ENCODE measurements at regions not wholly inside any gene's neighbourhood (a gene's known extent, or its start where the extent isn't known, plus 50 kb on each side); places are given as distances from the start of the nearest gene placed in this dataset.
"Not testable (repeated sequence)": the region's sequence is repeated elsewhere in the genome, so short reads cannot be mapped to it uniquely, and the experiment has no call there.

GRCh38 chr14:105685003-105685402 lies 158.6 kb downstream of the TMEM121 start:
- no peak overlapping the region for H3K4me3 ChIP-seq
- WGBS, 4 donors: 79 to 94% (median 88%) methylated on average over 2 of the region's 2 CpGs
- no peak for ATAC-seq

GRCh38 chr14:105685605-105686004 lies 159.2 kb downstream of the TMEM121 start:
- H3K27ac ChIP-seq, H3K9me3 ChIP-seq, ATAC-seq, H3K4me1 ChIP-seq, H3K4me3 ChIP-seq, H3K36me3 ChIP-seq, DNase-seq, H3K27me3 ChIP-seq: not testable (repeated sequence)
- intact Hi-C loops (cut with DNase I): loop anchor here in 7 of 10 donors (5.0 to 10.0 kb wide), 2 partner anchors 118 to 121 kb away; no protein-coding TSS in a partner anchor
- 54 to 76% methylated on average over 5 of the region's 8 CpGs; no CpG with 5 or more reads in 2 of the 4 donors for WGBS, 4 donors

More at GRCh38 chr14:105685003-105685402, 158.6 kb downstream of the TMEM121 start:
- no peak for DNase-seq
- no peaks in the 10 kb centered on the region for H3K36me3 ChIP-seq
- no peak for TF ChIP-seq CTCF (IDR thresholded peaks at IDR 0.05)
- no peak for TF ChIP-seq POLR2A (IDR thresholded peaks at IDR 0.05)
- no peaks in the 10 kb centered on the region for H3K4me1 ChIP-seq
- H3K27ac ChIP-seq: no peak overlapping the region
- H3K27me3 ChIP-seq: no peaks in the 10 kb centered on the region
- H3K9me3 ChIP-seq: no peaks in the 10 kb centered on the region
- intact Hi-C loops (cut with DNase I): loop anchor here in 7 of 10 donors (5.0 to 10.0 kb wide), 2 partner anchors 118 to 120 kb away; no protein-coding TSS in a partner anchor

GRCh38 chr14:105686050-105686449 lies 159.7 kb downstream of the TMEM121 start:
- H3K27ac ChIP-seq, H3K4me1 ChIP-seq, DNase-seq, H3K36me3 ChIP-seq, ATAC-seq, H3K27me3 ChIP-seq, H3K9me3 ChIP-seq, H3K4me3 ChIP-seq: not testable (repeated sequence)
- intact Hi-C loops (cut with DNase I): loop anchor here in 7 of 10 donors (5.0 to 10.0 kb wide), 2 partner anchors 119 to 121 kb away; no protein-coding TSS in a partner anchor
- WGBS, 4 donors: no CpG with 5 or more reads among the region's 7 CpGs

- not testable (repeated sequence) for ATAC-seq, DNase-seq, H3K27ac ChIP-seq, H3K36me3 ChIP-seq, H3K27me3 ChIP-seq, H3K4me3 ChIP-seq, H3K9me3 ChIP-seq, H3K4me1 ChIP-seq
- WGBS, 4 donors: 89 to 94% (median 91%) methylated on average over 14 to 25 of the region's 34 CpGs
- intact Hi-C loops (cut with DNase I): loop anchor here in 7 of 10 donors (5.0 to 10.0 kb wide), 2 partner anchors 119 to 122 kb away; no protein-coding TSS in a partner anchor
Observed at GRCh38 chr14:105686462-105687170, 160.2 kb downstream of the TMEM121 start.

GRCh38 chr14:105687171-105688022 lies 161.0 kb downstream of the TMEM121 start:
- H3K4me3 ChIP-seq, H3K27ac ChIP-seq, ATAC-seq, H3K4me1 ChIP-seq, H3K36me3 ChIP-seq, H3K9me3 ChIP-seq, DNase-seq, H3K27me3 ChIP-seq: not testable (repeated sequence)
- intact Hi-C loops (cut with DNase I): loop anchor here in 7 of 10 donors (5.0 to 10.0 kb wide), 2 partner anchors 120 to 123 kb away; no protein-coding TSS in a partner anchor
- WGBS, 4 donors: 81 to 86% (median 82%) methylated on average over 22 to 23 of the region's 23 CpGs

GRCh38 chr14:105688023-105688351 lies 161.6 kb downstream of the TMEM121 start:
- not testable (repeated sequence) for H3K27ac ChIP-seq, ATAC-seq, H3K27me3 ChIP-seq, H3K36me3 ChIP-seq, DNase-seq, H3K4me3 ChIP-seq, H3K4me1 ChIP-seq, H3K9me3 ChIP-seq
- 57 to 82% (median 68%) methylated on average over 5 to 11 of the region's 11 CpGs for WGBS, 4 donors
- intact Hi-C loops (cut with DNase I): loop anchor here in 7 of 10 donors (5.0 to 10.0 kb wide), 2 partner anchors 121 to 123 kb away; no protein-coding TSS in a partner anchor

GRCh38 chr14:105688664-105689221 lies 162.4 kb downstream of the TMEM121 start:
- not testable (repeated sequence) for ATAC-seq, H3K36me3 ChIP-seq, DNase-seq, H3K9me3 ChIP-seq, H3K27ac ChIP-seq, H3K4me3 ChIP-seq, H3K4me1 ChIP-seq, H3K27me3 ChIP-seq
- 83 to 97% (median 90%) methylated on average over 4 of the region's 4 CpGs for WGBS, 4 donors
- intact Hi-C loops (cut with DNase I): loop anchor here in 7 of 10 donors (5.0 to 10.0 kb wide), 2 partner anchors 121 to 124 kb away; no protein-coding TSS in a partner anchor

Measured in heart left ventricle (tissue), 16 donors.